ENCODE measurements at regions not wholly inside any gene's neighbourhood (a gene's known extent, or its start where the extent isn't known, plus 50 kb on each side); places are given as distances from the start of the nearest gene placed in this dataset.
"Not testable (repeated sequence)": the region's sequence is repeated elsewhere in the genome, so short reads cannot be mapped to it uniquely, and the experiment has no call there.

DNA sequence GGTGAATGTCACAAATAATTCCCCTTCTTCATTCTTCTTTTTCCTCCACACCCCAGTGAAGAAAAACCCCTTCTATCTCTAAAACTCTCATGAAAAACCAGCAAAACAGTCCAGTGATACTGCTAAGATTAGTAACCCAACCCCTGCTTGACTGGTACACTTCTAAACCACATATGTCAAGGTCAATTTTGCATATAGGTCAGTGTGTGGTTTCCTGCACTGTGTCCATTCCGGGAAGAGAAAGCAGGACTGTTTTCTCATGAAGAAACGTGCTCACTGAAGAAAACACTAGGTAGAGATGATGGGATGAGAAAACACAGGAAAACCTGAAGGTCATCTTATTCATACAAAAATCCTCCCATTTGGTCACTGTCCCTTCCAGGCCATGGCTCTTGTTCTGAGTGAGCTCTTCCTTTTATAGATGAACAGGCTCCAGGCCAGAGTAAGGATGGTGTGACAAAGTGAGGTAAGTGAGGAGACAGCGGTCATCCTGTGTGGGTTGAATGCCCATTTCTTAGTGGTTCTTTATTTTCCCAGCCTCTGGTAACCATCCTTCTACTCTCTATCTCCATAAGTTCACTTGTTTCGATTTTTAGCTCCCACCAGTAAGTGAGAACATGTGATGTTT lies 122.7 kb downstream of the FASLG start:
- in situ Hi-C loops (cut with HindIII; ENCODE audit: low sequenced_read_pairs), result no loop called here
- no peak for DNase-seq (ENCODE audit: low spot score)

DNA sequence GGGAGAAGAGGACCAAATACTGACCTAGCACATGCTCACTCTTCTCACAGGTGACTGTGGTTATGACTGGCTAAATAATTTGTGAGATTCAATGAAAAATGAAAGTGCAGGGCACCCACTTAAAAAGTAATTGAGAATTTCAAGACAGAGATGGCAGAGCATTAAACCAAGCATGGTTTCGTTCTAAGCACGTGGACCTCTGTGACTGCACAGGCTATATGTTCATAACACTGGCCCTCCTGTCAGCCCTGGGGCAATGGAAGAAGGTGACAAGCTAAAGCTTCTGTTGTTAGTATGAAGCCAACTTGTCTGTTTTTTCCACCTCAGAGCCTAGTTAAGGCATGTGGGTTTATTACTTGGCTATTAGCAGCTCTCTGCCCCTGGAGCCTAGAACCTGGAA lies 130.9 kb downstream of the FASLG start:
- DNase-seq (ENCODE audit: low spot score), result no peak
- in situ Hi-C loops (cut with HindIII; ENCODE audit: low sequenced_read_pairs), result no loop called here

DNA sequence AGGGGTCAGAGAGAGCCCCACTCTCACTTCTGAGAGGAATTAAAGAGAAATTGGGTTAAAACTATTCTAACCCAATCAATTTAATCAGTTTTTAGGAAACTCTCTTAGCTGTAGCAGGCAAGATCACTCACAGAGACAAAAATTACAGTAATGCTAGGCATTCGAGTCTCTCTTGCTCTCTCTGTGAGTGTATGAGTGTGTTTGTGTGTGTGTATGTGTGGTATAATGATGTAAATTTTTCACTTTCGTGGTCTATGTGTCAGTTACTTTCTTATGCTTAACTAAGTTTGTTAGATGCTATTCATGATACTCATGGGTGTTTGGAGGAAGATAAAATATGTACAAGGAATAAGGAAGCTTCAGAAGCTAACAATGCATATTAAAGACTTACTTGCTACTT lies 131.3 kb downstream of the FASLG start:
- in situ Hi-C loops (cut with HindIII; ENCODE audit: low sequenced_read_pairs), result no loop called here
- no peak for DNase-seq (ENCODE audit: low spot score)

DNA sequence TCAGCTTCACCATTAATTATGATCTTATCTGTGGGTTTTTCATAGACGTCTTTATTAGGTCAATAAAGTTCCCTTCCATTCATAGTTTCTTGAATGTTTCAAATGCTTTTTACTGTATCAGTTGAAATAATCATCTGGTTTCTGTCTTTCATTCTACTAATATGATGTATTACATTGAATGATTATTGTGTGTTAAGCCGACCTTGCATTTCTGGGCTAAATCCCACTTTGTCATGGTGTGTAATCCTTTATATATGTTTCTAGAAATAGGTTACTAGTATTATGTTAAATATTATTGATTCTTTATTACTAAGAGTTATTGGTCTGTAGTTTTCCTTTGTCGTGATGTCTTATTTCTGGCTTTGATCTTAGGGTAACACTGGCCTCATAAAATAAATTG lies 134.9 kb downstream of the FASLG start:
- in situ Hi-C loops (cut with HindIII; ENCODE audit: low sequenced_read_pairs), result no loop called here
- no peak for DNase-seq (ENCODE audit: low spot score)

DNA sequence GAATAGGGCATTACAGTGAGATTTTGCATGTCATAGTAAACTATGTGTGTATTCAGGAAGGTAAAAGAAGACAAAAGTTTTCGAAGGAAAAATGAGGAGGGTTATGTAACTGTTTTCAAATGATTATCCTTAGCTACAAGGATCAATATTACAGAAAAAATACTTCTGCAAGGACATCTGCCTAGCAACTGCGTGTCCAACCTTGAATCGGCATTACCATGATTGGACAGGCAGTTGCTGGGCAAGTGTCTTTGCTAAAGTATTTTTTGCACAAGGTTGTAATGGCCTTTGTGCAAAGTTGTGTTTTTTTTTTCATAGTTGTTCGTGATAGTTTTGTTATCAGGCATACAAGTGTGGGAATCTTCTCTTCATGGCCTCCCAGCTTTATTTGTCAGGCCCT lies 136.8 kb downstream of the FASLG start:
- in situ Hi-C loops (cut with HindIII; ENCODE audit: low sequenced_read_pairs), result no loop called here
- no peak for DNase-seq (ENCODE audit: low spot score)

DNA sequence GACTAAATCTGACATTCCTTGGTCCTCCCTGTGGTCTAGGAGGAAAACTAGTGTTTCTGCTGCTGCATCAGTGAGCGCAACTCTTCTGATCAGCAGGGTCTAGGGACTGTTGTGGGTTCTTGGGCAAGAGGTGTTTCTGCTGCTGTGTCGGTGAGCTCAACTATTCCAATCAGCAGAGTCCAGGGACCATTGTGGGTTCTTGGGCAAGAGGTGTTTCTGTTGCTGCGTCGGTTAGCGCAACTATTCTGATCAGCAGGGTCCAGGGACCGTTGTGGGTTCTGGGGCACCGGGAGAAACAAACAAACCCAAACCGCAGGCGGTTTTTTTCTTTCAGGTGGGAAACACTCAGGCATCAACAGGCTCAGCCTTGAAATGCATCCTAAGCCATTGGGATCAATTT lies 140.9 kb downstream of the FASLG start:
- in situ Hi-C loops (cut with HindIII; ENCODE audit: low sequenced_read_pairs); DNase-seq (ENCODE audit: low spot score): not testable (repeated sequence)

DNA sequence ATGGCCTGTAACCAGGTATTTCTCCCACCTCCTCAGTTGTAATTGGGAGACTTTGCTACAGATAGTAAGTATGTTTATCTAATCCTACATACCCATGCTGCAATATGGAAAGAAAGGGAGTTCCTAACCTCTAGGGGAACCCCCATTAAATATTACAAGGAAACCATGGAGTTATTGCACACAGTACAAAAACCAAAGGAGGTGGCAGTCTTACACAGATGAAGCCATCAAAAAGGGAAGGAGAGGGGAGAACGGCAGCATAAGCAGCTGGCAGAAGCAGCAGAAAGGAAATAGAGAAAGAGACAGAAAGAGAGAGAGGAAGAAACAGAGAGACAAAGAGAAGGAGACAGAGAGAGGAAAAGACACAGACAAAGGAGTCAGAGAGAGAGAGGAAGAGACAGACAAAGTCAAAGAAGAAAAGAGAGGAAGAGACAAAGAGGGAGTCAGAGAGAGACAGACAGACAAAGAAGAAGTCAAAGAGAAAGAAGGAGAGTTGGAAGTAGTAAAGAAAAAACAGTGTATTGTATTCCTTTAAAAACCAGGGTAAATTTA lies 142.9 kb downstream of the FASLG start:
- in situ Hi-C loops (cut with HindIII; ENCODE audit: low sequenced_read_pairs), result no loop called here
- DNase-seq (ENCODE audit: low spot score), result no peak

DNA sequence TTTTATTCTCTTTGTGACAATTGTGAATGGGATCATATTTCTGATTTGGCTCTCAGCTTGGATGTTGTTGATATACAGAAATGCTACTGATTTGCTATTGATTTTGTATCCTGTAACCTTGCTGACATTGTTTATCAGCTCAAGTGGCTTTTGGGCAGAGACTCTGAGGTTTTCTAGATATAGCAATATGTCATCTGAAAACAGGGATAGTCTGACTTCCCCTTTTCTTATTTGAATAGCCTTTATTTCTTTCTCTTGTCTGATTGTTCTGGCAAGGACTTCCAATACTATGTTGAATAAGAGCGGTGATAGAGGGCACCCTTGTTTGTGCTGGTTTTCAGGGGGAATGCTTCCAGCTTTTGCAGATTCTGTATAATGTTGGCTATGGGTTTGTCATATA lies 150.8 kb downstream of the FASLG start:
- in situ Hi-C loops (cut with HindIII; ENCODE audit: low sequenced_read_pairs), result no loop called here
- no peak for DNase-seq (ENCODE audit: low spot score)

DNA sequence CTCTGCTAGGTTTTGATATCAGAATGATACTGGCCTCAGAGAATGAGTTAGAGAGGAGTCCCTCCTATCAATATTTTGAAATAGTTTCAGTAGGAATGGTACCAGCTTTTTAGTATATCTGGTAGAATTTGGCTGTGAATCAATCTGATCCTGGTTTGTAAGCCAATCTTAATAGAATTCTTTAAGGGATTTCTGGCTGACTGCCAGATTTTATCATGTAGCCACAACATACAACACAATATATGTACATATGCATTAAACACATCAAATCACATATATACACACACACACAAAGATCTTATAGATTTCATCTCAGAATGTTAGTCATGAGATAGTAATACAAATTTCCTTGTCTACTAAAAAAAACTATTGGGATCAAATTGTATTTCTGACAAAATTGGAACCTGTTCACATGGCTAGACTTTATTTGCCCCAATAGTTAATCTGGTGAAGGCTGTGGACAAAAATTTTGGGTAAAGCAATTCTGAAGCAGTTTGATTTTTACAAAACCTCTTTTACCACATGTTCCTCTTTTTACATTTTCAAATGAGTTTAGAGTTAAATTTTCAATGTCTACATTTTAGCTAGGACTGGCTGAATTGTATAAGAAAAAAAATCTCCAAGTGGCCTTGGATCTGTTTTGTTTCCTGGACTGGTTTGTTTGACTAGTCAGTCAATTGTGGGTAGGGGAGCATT lies 151.7 kb downstream of the FASLG start:
- DNase-seq (ENCODE audit: low spot score), result no peak
- in situ Hi-C loops (cut with HindIII; ENCODE audit: low sequenced_read_pairs), result no loop called here

DNA sequence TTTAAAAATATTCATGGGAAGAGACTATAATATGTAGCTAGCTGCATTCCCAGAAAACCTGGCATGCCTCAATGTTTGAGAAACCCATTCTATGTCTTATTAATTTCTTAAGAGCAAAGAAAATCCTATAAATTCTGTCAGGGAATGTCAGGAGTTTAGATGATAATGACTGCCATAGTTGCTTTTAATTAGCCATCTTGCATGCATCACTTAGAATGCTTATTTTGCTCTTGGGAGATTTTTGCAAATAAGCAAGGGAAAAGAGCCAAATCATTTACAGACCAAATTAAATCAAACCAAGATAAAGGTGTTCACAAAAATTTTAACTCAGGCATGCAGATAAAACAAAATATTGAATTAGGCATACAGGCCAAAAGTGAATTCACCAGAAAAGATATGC lies 152.8 kb downstream of the FASLG start:
- in situ Hi-C loops (cut with HindIII; ENCODE audit: low sequenced_read_pairs), result no loop called here
- DNase-seq (ENCODE audit: low spot score), result no peak

DNA sequence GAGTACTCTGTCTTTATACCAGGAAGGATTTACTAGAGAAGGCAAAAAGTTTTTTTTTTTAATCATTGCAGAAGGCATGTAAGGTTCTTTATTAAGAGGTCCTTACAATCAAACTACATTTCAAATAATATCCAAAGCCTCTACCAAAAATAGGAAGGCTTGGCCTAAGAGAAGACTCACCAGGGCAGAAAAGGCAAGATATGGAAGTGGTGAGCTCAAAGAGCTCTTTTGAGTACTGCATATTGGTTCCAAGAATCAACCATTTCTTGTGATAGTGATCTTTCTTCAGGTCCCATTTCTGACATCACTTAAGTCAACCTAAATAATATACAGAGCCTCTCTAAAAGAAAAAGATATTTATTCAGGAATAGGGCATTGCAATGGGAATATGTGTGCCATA lies 153.2 kb downstream of the FASLG start:
- DNase-seq (ENCODE audit: low spot score), result no peak
- in situ Hi-C loops (cut with HindIII; ENCODE audit: low sequenced_read_pairs), result no loop called here

DNA sequence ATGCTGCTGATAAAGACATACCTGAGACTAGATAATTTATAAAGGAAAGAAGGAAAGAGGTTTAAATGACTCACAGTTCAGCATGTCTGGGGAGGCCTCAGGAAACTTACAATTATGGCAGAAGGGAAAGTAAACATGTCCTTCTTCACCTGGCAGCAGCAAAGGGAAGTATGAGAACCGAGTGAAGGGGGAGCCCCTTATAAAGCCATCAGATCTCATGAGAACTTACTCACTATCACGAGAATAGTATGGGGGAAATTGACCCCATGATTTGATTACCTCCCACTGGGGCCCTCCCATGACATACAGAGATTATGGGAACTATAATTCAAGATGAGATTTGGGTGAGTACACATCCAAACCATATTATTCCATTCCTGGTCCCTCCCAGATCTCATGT lies 154.4 kb downstream of the FASLG start:
- no peak for DNase-seq (ENCODE audit: low spot score)
- in situ Hi-C loops (cut with HindIII; ENCODE audit: low sequenced_read_pairs), result no loop called here

DNA sequence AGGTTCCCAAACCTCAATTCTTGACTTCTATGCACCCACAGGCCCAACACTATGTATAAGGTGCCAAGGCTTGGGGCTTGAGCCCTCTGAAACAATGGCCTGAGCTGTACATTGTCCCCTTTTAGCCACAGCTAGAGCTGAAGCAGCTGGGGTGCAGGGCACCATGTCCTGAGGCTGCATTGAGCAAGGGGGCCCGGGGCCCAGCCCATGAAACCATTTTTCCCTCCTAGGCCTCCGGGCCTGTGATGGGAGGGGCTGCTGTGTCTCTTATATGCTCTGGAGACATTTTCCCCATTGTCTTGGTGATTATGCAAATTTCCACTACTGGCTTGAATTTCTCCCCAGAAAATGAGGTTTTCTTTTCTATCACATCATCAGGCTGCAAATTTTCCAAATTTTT lies 155.5 kb downstream of the FASLG start:
- DNase-seq (ENCODE audit: low spot score), result no peak
- in situ Hi-C loops (cut with HindIII; ENCODE audit: low sequenced_read_pairs), result no loop called here

DNA sequence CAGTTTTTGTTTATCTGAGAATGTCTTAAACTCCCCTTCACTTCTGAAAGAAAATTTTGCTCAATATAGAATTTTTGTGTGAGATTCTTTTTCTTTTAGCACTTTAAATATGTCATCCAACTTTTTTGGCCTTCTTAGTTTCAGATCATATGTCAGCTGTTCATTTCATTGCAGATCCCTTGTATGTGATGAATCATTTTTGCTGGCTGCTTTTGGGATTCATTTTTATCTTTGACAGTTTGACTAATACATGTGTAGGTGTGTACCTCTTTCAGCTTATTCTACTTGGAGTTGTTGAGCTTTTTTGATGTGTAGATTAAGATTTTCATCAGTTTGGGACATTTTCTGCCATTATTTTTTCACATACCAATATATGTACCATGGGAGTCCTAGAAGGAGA lies 156.8 kb downstream of the FASLG start:
- no peak for DNase-seq (ENCODE audit: low spot score)
- in situ Hi-C loops (cut with HindIII; ENCODE audit: low sequenced_read_pairs), result no loop called here

DNA sequence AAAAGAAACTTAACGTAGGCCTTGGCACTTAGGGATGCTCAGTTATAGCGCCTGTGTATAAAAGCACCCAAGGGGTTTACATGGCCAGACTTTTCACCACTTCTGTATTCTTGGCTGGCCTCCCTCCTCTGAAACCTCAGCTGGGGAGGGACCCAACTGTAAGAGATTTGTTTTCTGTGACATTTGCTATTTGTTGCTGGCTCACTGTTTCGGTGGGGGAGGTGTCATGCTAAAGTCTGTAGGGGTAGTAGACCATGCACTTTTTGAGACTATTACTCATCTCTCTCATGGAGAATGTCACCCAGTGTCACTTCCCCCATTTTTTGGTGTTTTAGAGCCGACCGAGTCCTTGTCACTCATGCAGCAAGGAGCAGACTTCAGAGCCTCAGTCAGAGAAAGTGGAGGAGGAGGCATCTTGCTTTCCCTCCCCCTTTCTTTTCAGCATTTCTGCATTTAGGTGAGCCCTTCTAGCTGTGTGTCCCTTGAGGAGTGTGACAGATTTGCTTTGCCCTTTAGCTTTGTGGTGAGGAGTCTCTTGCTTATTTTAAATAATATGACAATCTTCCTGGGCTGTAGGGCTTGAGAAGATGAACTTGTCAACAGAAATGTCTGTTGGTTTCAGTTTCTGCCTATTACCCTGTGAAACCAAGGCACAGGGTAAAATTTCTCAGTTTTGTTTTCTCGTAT lies 160.1 kb downstream of the FASLG start:
- no peak for DNase-seq (ENCODE audit: low spot score)

DNA sequence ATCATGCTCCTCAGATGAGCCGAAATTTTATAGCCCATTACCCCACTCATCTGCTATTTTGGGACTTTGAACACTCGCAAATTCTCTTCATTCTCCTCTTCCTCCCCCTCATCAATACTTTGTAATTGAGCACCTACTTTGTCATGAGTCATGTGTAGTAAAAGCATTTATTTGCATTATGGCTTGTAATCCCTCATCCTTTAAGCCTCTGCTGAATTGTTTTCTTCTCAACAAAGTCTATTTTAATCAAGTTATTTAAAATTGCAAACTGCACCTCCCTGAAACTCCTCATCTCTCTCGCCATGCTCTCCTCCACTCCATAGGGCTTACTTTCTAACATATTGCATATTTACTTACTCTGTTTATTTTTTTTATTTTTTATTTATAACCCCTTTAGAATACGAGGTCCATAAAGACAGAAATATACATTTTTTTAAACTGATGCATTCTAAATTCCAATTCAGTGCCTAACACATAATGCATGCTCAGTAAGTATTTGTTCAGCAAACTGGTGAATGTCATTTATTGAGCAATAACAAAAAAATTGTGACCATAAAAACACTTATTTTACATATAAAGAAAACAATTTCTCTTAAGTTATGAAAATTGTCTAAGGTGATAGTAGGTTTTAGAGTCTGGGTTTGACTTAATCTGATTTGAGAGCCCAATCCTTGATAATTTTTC lies 161.7 kb downstream of the FASLG start:
- no peak for DNase-seq (ENCODE audit: low spot score)
- in situ Hi-C loops (cut with HindIII; ENCODE audit: low sequenced_read_pairs), result no loop called here

More for the DNA sequence above, 160.1 kb downstream of the FASLG start:
- in situ Hi-C loops (cut with HindIII; ENCODE audit: low sequenced_read_pairs), result no loop called here

DNA sequence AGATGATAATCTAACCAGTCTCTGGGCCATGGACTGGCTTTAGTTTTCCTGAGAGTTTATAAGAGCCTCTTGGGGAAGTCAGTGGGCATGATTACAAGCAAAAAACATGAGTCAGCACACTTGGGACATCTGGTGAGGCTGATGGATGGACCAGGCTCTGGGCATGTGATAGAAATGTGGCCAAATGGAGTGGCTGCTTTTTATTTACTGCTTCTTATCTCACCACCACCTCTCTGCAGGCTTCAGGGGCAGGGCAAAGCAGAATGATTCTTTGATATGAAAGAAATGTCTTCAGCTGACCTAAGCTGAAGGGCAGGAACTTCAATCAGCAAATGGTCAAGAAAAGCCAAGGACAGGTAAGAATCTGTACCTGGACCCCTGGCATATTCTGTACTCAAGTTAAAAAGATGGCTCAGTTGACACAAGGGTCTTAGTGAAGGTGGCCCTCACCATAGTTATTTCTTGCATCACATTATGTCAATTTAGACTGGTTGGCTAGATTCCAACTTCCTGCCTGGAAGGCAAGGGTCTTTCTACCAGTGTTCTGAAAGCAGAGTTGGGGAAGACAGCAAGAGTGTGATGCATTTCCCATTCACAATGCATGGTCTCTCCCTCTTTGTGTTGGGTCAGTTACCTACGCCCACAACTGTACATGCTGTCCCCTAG lies 162.8 kb downstream of the FASLG start:
- no peak for DNase-seq (ENCODE audit: low spot score)
- in situ Hi-C loops (cut with HindIII; ENCODE audit: low sequenced_read_pairs), result no loop called here

DNA sequence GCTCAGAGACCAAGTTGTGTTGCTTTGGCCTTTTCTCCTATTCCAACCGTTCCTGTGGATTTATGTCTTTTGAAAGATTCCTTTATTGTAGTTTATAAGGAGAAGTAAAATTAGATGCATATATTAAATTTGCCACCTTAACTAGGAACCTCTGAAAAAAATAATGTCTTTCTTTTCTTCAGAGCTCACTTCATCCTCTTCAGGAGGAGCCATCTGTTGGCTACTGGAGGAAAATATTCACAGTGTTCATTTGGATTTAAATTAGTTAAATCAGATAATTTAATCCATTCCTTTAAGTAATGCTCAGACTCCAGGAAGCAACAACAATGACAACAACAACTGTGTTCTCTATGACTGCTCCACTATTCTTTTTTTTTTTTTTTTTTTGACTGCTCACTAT lies 164.0 kb downstream of the FASLG start:
- DNase-seq (ENCODE audit: low spot score), result no peak
- in situ Hi-C loops (cut with HindIII; ENCODE audit: low sequenced_read_pairs), result no loop called here

DNA sequence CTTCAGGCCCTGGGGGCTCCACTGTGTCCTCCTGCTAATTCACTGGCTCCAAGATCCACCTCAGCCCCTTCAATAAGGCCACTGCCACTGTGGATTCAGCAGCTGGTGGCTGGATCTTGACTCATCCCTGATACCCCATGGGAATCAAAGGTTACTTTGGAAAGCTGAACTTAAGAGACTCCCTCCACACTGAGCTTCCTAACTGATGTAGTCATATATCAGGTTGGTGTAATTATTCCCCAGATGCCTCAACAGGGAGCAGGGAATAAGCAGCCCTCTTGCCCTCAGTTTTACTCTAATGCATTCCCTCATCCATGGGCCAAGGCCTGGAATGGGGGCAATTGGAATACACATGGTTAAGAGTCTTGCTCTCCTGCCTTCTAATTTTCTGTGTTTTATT lies 164.6 kb downstream of the FASLG start:
- DNase-seq (ENCODE audit: low spot score), result no peak
- in situ Hi-C loops (cut with HindIII; ENCODE audit: low sequenced_read_pairs), result no loop called here

All from G401 (cell line).